ENCODE measurements at regions not wholly inside any gene's neighbourhood (a gene's known extent, or its start where the extent isn't known, plus 50 kb on each side); places are given as distances from the start of the nearest gene placed in this dataset.

GRCh38 chr2:20555954-20556353, 94.9 kb downstream of the HS1BP3 start:
- intact Hi-C loops (cut with DNase I; ENCODE audit: low total_unique reads), result no loop called here
- H3K9me3 ChIP-seq, result no peaks in the 10 kb centered on the region
- no peaks in the 10 kb centered on the region for H3K27me3 ChIP-seq
- no peak for DNase-seq
- H3K27ac ChIP-seq, result no peak overlapping the region
- no peaks in the 10 kb centered on the region for H3K4me1 ChIP-seq
- H3K36me3 ChIP-seq (ENCODE audit: low read depth, missing control alignments), result no peaks in the 10 kb centered on the region
- TF ChIP-seq POLR2A (IDR thresholded peaks at IDR 0.05) (no peak), CTCF (IDR thresholded peaks at IDR 0.05) (no peak)
- no peak overlapping the region for H3K4me3 ChIP-seq

GRCh38 chr2:20556756-20557155, 94.1 kb downstream of the HS1BP3 start:
- intact Hi-C loops (cut with DNase I; ENCODE audit: low total_unique reads), result no loop called here
- 62 to 63% methylated on average over 4 of the region's 4 CpGs for WGBS, 2 donors
- H3K27me3 ChIP-seq, result no peaks in the 10 kb centered on the region

GRCh38 chr2:20557226-20557625, 93.7 kb downstream of the HS1BP3 start:
- WGBS, 2 donors, result 87 to 93% methylated on average over 4 of the region's 4 CpGs
- intact Hi-C loops (cut with DNase I; ENCODE audit: low total_unique reads), result no loop called here
- H3K36me3 ChIP-seq (ENCODE audit: low read depth, missing control alignments), result no peaks in the 10 kb centered on the region
- no peak overlapping the region for H3K4me3 ChIP-seq
- H3K9me3 ChIP-seq, result no peaks in the 10 kb centered on the region
- TF ChIP-seq CTCF (IDR thresholded peaks at IDR 0.05), result no peak
- no peak for TF ChIP-seq POLR2A (IDR thresholded peaks at IDR 0.05)
- no peaks in the 10 kb centered on the region for H3K27me3 ChIP-seq
- no peaks in the 10 kb centered on the region for H3K4me1 ChIP-seq
- DNase-seq, result no peak
- no peak overlapping the region for H3K27ac ChIP-seq

More at GRCh38 chr2:20556756-20557155, 94.1 kb downstream of the HS1BP3 start:
- Histone ChIP-seq H3K4me1 (no peaks in the 10 kb centered on the region), H3K36me3 (ENCODE audit: low read depth, missing control alignments) (no peaks in the 10 kb centered on the region), H3K9me3 (no peaks in the 10 kb centered on the region), H3K4me3 (no peak overlapping the region), H3K27ac (no peak overlapping the region)
- DNase-seq, result no peak
- no peak for TF ChIP-seq CTCF (IDR thresholded peaks at IDR 0.05)
- TF ChIP-seq POLR2A (IDR thresholded peaks at IDR 0.05), result no peak

- 86 to 94% methylated on average over 3 of the region's 3 CpGs for WGBS, 2 donors
These were observed 93.3 kb downstream of the HS1BP3 start for GRCh38 chr2:20557635-20558034.

More at GRCh38 chr2:20557635-20558034, 93.3 kb downstream of the HS1BP3 start:
- no peak for TF ChIP-seq POLR2A (IDR thresholded peaks at IDR 0.05)
- no peak for TF ChIP-seq CTCF (IDR thresholded peaks at IDR 0.05)
- Histone ChIP-seq H3K4me3 (no peak overlapping the region), H3K4me1 (no peaks in the 10 kb centered on the region), H3K27ac (no peak overlapping the region), H3K9me3 (no peaks in the 10 kb centered on the region), H3K27me3 (no peaks in the 10 kb centered on the region), H3K36me3 (ENCODE audit: low read depth, missing control alignments) (no peaks in the 10 kb centered on the region)
- intact Hi-C loops (cut with DNase I; ENCODE audit: low total_unique reads), result no loop called here
- DNase-seq, result no peak
